A673 (cell line): ENCODE measurements at regions not wholly inside any gene's neighbourhood (a gene's known extent, or its start where the extent isn't known, plus 50 kb on each side); places are given as distances from the start of the nearest gene placed in this dataset.

Experiments
- BruUV-seq: library from RNA; stranded (reverse); fragments of 400-500 nt; replicated peaks from 2 replicates; lab custom pipeline; 2021; lab: Mats Ljungman, UMichigan
- CTCF ChIA-PET: fragments of 300-600 bp; sonication (Branson Sonifier 250); formaldehyde crosslinking; loops from one replicate; lab custom pipeline; 2022; ENCODE audit warnings: antibody characterized with exemption; lab: Charles Lee
- POLR2A ChIA-PET: fragments of 300-600 bp; sonication (Branson Sonifier 250); formaldehyde crosslinking; loops from one replicate; lab custom pipeline; 2022; ENCODE audit warnings: antibody characterized with exemption; ENCODE audit not compliant: low non-redundant PET; lab: Charles Lee
- DNase-seq: peaks from one replicate; pipeline ENCODE4 v3.0.0-alpha.2; 2015; ENCODE audit warnings: low spot score
- H3K27ac ChIP-seq: fragments of 200-600 bp; sonication (generic); 2 replicates; pipeline ENCODE4 v1.5.1; 2016; ENCODE audit warnings: mixed run types, low read depth, mild to moderate bottlenecking, mixed read lengths, antibody characterized with exemption, low read length; ENCODE audit not compliant: poor library complexity, severe bottlenecking
- H3K27me3 ChIP-seq: fragments of 200-600 bp; sonication (generic); replicated peaks from 2 replicates; pipeline ENCODE4 v1.6.1; 2017; ENCODE audit warnings: mixed run types, low read depth, mild to moderate bottlenecking, mixed read lengths, antibody characterized with exemption, low read length; ENCODE audit not compliant: insufficient read depth, poor library complexity
- H3K36me3 ChIP-seq: fragments of 200-600 bp; sonication (generic); 2 replicates; pipeline ENCODE4 v1.6.1; 2016; ENCODE audit warnings: mixed run types, mild to moderate bottlenecking, mixed read lengths, antibody characterized with exemption, low read length; ENCODE audit not compliant: insufficient read depth, poor library complexity, severe bottlenecking
- H3K4me1 ChIP-seq: fragments of 200-600 bp; sonication (generic); 2 replicates; pipeline ENCODE4 v1.6.1; 2017; ENCODE audit warnings: mixed run types, mild to moderate bottlenecking, mixed read lengths, antibody characterized with exemption, low read length; ENCODE audit not compliant: insufficient read depth, poor library complexity, severe bottlenecking
- H3K4me3 ChIP-seq: fragments of 200-600 bp; sonication (generic); 2 replicates; pipeline ENCODE4 v1.5.1; 2016; ENCODE audit warnings: low read depth, mixed run types, mild to moderate bottlenecking, mixed read lengths, low read length; ENCODE audit not compliant: poor library complexity, severe bottlenecking
- H3K9me3 ChIP-seq: fragments of 200-600 bp; sonication (generic); 2 replicates; pipeline ENCODE4 v1.6.1; 2016; ENCODE audit warnings: mixed run types, low read depth, mild to moderate bottlenecking, mixed read lengths, antibody characterized with exemption, low read length; ENCODE audit not compliant: poor library complexity, severe bottlenecking
- EZH2 ChIP-seq: fragments of 200-600 bp; sonication (generic); IDR thresholded peaks from 2 replicates; pipeline ENCODE4 v1.6.1; 2017; ENCODE audit warnings: borderline replicate concordance, low read depth, mild to moderate bottlenecking, mixed read lengths, antibody characterized with exemption, low read length; ENCODE audit not compliant: poor library complexity, severe bottlenecking
- intact Hi-C: fragments of 100-400 bp; cut with micrococcal nuclease; formaldehyde crosslinking; loops from one replicate; pipeline ENCODE4 v1.10.0; 2022; ENCODE audit not compliant: unreplicated experiment
- TF ChIP-seq, protein P1 (sequence below): fragments of 300-800, 200-600 bp; sonication (generic); conservative IDR thresholded peaks from 2 replicates; pipeline ENCODE4 v1.5.1; 2017; ENCODE audit warnings: low read depth, mild to moderate bottlenecking, antibody characterized with exemption, low read length, moderate library complexity, mixed read lengths

DNA sequence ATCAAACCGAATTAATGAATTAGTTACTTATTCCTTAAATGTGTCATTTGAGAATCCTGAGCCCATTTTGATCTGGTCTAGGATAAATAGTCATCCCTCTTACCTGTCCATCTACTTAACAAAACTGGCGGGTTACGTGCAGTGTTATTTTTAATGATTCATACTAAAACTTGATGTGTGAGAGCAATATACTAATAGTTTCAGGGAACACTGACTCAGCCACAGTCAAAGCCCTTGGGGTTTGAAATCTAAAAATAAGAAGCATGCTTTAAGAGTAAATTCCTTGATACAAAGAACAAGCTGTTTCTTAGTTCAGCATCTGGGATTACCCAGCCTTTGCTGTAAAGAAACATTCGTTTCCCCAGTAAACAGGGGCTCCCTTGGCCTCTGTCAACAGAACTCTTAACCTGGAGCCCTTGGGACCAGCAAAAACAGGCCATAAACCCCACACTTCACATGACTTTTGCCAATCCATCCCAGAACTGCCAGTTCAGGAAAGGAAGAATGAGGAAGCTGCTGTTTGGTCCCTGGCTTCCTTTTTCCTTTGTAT lies 370.6 kb upstream of the IGFBP3 start:
- no peaks in the 10 kb centered on the region for H3K27me3 ChIP-seq
- no TSS peak for BruUV-seq
- CTCF ChIA-PET, result no interaction called here
- H3K27ac ChIP-seq, result no peak overlapping the region
- no peaks in the 10 kb centered on the region for H3K36me3 ChIP-seq
- POLR2A ChIA-PET, result no interaction called here
- H3K9me3 ChIP-seq, result peaks cover 4% of the 10 kb centered on the region
- TF ChIP-seq, protein P1, sequence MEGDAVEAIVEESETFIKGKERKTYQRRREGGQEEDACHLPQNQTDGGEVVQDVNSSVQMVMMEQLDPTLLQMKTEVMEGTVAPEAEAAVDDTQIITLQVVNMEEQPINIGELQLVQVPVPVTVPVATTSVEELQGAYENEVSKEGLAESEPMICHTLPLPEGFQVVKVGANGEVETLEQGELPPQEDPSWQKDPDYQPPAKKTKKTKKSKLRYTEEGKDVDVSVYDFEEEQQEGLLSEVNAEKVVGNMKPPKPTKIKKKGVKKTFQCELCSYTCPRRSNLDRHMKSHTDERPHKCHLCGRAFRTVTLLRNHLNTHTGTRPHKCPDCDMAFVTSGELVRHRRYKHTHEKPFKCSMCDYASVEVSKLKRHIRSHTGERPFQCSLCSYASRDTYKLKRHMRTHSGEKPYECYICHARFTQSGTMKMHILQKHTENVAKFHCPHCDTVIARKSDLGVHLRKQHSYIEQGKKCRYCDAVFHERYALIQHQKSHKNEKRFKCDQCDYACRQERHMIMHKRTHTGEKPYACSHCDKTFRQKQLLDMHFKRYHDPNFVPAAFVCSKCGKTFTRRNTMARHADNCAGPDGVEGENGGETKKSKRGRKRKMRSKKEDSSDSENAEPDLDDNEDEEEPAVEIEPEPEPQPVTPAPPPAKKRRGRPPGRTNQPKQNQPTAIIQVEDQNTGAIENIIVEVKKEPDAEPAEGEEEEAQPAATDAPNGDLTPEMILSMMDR, result no peak
- H3K4me1 ChIP-seq, result no peaks in the 10 kb centered on the region
- no peak overlapping the region for H3K4me3 ChIP-seq
- no peak for DNase-seq
- intact Hi-C loops, result no loop called here

DNA sequence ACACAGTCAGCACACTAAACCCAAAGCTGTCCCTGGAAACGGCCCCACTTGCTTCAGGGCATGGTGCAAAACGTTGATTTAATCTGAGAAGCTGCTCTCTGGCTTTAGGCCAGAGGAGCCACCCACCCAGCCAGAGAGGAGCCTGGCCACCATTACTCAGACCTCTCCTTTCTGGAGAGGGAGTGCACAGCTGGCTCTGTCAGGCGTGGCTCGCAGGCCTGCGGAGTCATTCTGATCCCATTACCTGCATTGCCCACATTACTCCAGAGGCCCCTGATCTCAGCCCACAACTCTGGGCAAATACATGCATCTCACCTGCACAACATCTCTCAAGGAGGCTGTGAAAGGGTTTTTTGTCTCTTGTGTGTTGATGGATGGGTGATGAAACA lies 370.0 kb upstream of the IGFBP3 start:
- no peak for DNase-seq
- TF ChIP-seq, protein P1, result no peak
- no peak for TF ChIP-seq EZH2

DNA sequence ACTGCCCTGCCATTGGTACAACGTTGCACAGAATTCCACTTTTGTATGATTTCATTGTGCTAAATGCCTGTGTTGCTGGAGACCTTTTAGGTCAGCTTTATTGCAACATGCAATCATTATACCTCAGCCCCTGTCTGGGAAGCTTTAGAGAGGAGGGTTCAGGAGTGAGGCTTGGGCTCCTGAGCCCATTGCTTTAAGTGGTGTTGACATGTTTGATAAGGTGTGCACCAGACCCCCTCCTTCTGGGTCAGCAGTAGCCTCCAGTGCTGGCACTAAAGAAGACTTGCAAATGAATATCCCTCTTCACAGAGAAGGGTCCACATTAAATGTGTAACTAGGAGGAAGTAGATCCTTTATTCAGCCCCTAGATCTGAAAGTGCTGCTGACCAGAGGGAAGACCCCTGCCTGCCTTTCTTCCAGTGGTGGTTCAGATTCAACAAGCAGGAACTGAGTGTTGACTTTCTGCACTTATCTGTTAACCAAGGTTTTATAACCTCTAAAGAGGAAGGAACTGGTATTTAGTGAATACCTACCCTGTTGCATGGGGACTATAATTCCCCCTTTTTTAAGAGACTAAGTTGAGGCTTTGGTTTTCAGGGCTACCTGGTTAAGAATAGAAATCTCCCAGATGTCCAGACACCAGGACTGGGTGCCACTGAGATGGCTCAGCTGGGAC lies 369.4 kb upstream of the IGFBP3 start:
- H3K27me3 ChIP-seq, result no peaks in the 10 kb centered on the region
- H3K4me1 ChIP-seq, result no peaks in the 10 kb centered on the region
- peaks cover 4% of the 10 kb centered on the region for H3K9me3 ChIP-seq
- H3K36me3 ChIP-seq, result no peaks in the 10 kb centered on the region
- intact Hi-C loops, result no loop called here
- H3K27ac ChIP-seq, result no peak overlapping the region
- DNase-seq, result no peak
- TF ChIP-seq, protein P1, result no peak
- TF ChIP-seq EZH2, result no peak
- BruUV-seq, result no TSS peak
- CTCF ChIA-PET, result no interaction called here
- POLR2A ChIA-PET, result no interaction called here
- no peak overlapping the region for H3K4me3 ChIP-seq

More for the DNA sequence above, 370.0 kb upstream of the IGFBP3 start:
- intact Hi-C loops, result no loop called here
- H3K27me3 ChIP-seq, result no peaks in the 10 kb centered on the region
- ChIA-PET POLR2A (no interaction called here), CTCF (no interaction called here)
- H3K4me3 ChIP-seq, result no peak overlapping the region
- peaks cover 4% of the 10 kb centered on the region for H3K9me3 ChIP-seq
- H3K4me1 ChIP-seq, result no peaks in the 10 kb centered on the region
- BruUV-seq, result no TSS peak
- no peaks in the 10 kb centered on the region for H3K36me3 ChIP-seq
- no peak overlapping the region for H3K27ac ChIP-seq
